Breast epithelium (tissue), 3 donors: ENCODE measurements at regions not wholly inside any gene's neighbourhood (a gene's known extent, or its start where the extent isn't known, plus 50 kb on each side); places are given as distances from the start of the nearest gene placed in this dataset.

ENCODE experiments used
- CTCF ChIP-seq, 3 donors: fragments of 450-650 bp; IDR thresholded peaks; one replicate each; pipeline ENCODE4 v1.5.1; 2016 to 2017; ENCODE audit warnings: antibody characterized with exemption in 3 of 3, mild to moderate bottlenecking in 3 of 3, moderate library complexity in 3 of 3
- POLR2A ChIP-seq: fragments of 450-650 bp; IDR thresholded peaks from one replicate; pipeline ENCODE4 v1.6.1; 2016; ENCODE audit warnings: antibody characterized with exemption, mild to moderate bottlenecking, moderate library complexity
- POLR2AphosphoS5 ChIP-seq, 3 donors: sonication (generic); formaldehyde crosslinking; IDR thresholded peaks; one replicate each; pipeline ENCODE4 v1.6.1; 2017; ENCODE audit warnings: antibody characterized with exemption in 3 of 3

- TF ChIP-seq CTCF (IDR thresholded peaks at IDR 0.05): no peak
- TF ChIP-seq POLR2A: no peak
- no peak for TF ChIP-seq POLR2AphosphoS5 (IDR thresholded peaks at IDR 0.05)
Observed at GRCh38 chr1:187471555-187471954, 642.8 kb downstream of the PLA2G4A start.
